ENCODE measurements at regions not wholly inside any gene's neighbourhood (a gene's known extent, or its start where the extent isn't known, plus 50 kb on each side); places are given as distances from the start of the nearest gene placed in this dataset.
"Not testable (repeated sequence)": the region's sequence is repeated elsewhere in the genome, so short reads cannot be mapped to it uniquely, and the experiment has no call there.

GRCh38 chr1:191002768-191003167 is 525.1 kb upstream of the BRINP3 start:
- no peak for DNase-seq (ENCODE audit: low read depth)

GRCh38 chr1:191016765-191017164 is 539.1 kb upstream of the BRINP3 start:
- no peak for DNase-seq (ENCODE audit: low read depth)

GRCh38 chr1:191022856-191023255 is 545.2 kb upstream of the BRINP3 start:
- no peak for DNase-seq (ENCODE audit: low read depth)

GRCh38 chr1:191025896-191026642 is 548.4 kb upstream of the BRINP3 start:
- no peak for DNase-seq (ENCODE audit: low read depth)

GRCh38 chr1:191026828-191027227 is 549.2 kb upstream of the BRINP3 start:
- no peak for DNase-seq (ENCODE audit: low read depth)

- DNase-seq (ENCODE audit: low read depth): no peak
Observed at GRCh38 chr1:191034132-191034531, 556.5 kb upstream of the BRINP3 start.

- no peak for DNase-seq (ENCODE audit: low read depth)
Observed at GRCh38 chr1:191043066-191043465, 565.4 kb upstream of the BRINP3 start.

- DNase-seq (ENCODE audit: low read depth): no peak
Observed at GRCh38 chr1:191049781-191050180, 572.1 kb upstream of the BRINP3 start.

GRCh38 chr1:191052888-191053287 is 575.2 kb upstream of the BRINP3 start:
- no peak for DNase-seq (ENCODE audit: low read depth)

- DNase-seq (ENCODE audit: low read depth): no peak
Observed at GRCh38 chr1:191065346-191065745, 587.7 kb upstream of the BRINP3 start.

GRCh38 chr1:191065771-191066170 is 588.1 kb upstream of the BRINP3 start:
- no peak for DNase-seq (ENCODE audit: low read depth)

- DNase-seq (ENCODE audit: low read depth): no peak
Observed at GRCh38 chr1:191074881-191075280, 597.2 kb upstream of the BRINP3 start.

- not testable (repeated sequence) for DNase-seq (ENCODE audit: low read depth)
Observed at GRCh38 chr1:191083090-191083489, 605.4 kb upstream of the BRINP3 start.

- DNase-seq (ENCODE audit: low read depth): no peak
Observed at GRCh38 chr1:191085121-191085520, 607.5 kb upstream of the BRINP3 start.

GRCh38 chr1:191086910-191087309 is 609.2 kb upstream of the BRINP3 start:
- no peak for DNase-seq (ENCODE audit: low read depth)

- DNase-seq (ENCODE audit: low read depth): no peak
Observed at GRCh38 chr1:191096405-191096804, 618.7 kb upstream of the BRINP3 start.

- no peak for DNase-seq (ENCODE audit: low read depth)
Observed at GRCh38 chr1:191099696-191100095, 622.0 kb upstream of the BRINP3 start.

GRCh38 chr1:191101960-191102359 is 624.3 kb upstream of the BRINP3 start:
- DNase-seq (ENCODE audit: low read depth): no peak

- no peak for DNase-seq (ENCODE audit: low read depth)
Observed at GRCh38 chr1:191125950-191126349, 648.3 kb upstream of the BRINP3 start.

- no peak for DNase-seq (ENCODE audit: low read depth)
Observed at GRCh38 chr1:191134796-191135195, 657.1 kb upstream of the BRINP3 start.

GRCh38 chr1:191140038-191140437 is 662.4 kb upstream of the BRINP3 start:
- DNase-seq (ENCODE audit: low read depth): no peak

GRCh38 chr1:191142748-191143147 is 665.1 kb upstream of the BRINP3 start:
- no peak for DNase-seq (ENCODE audit: low read depth)

- no peak for DNase-seq (ENCODE audit: low read depth)
Observed at GRCh38 chr1:191145834-191146233, 668.2 kb upstream of the BRINP3 start.

GRCh38 chr1:191151321-191151807 is 673.7 kb upstream of the BRINP3 start:
- DNase-seq (ENCODE audit: low read depth): no peak

All from GM04503 (cell line).